Gastrocnemius medialis (tissue), 4 donors: ENCODE measurements at regions not wholly inside any gene's neighbourhood (a gene's known extent, or its start where the extent isn't known, plus 50 kb on each side); places are given as distances from the start of the nearest gene placed in this dataset.
A peak's percentile ranks its signal among the peaks of the same experiment; 100 is the strongest.

Source experiments
- ATAC-seq, 2 donors: fragments of 150-250 bp; one replicate each; pipeline ENCODE4 v1.9.1; 2016
- DNase-seq, 2 donors: peaks; one replicate each; pipeline ENCODE4 v3.0.0-alpha.2; 2019
- H3K27ac ChIP-seq, 4 donors: fragments of 200-600 bp; sonication (generic); 1 replicate in 1 of 4; 2 replicates in 3 of 4; pipeline ENCODE4 v1.5.1; 2016 to 2018; ENCODE audit warnings: mild to moderate bottlenecking in 2 of 4, moderate library complexity in 1 of 4
- H3K27me3 ChIP-seq, 3 donors: fragments of 200-600 bp; sonication (generic) in 2 of 3; 1 replicate in 1 of 3; 2 replicates in 2 of 3; pipeline versions ENCODE4 v1.5.1 to v1.6.0; 2016 to 2019; ENCODE audit warnings: mild to moderate bottlenecking in 1 of 3, moderate library complexity in 1 of 3
- H3K36me3 ChIP-seq, 2 donors: fragments of 200-600 bp; sonication (generic) in 1 of 2; one replicate each; pipeline ENCODE4 v1.5.1; 2017 to 2018
- H3K4me1 ChIP-seq, 2 donors: fragments of 200-600 bp; sonication (generic) in 1 of 2; one replicate each; pipeline ENCODE4 v1.5.1; 2016 to 2017; ENCODE audit warnings: mild to moderate bottlenecking in 2 of 2
- H3K4me3 ChIP-seq, 4 donors: fragments of 200-600 bp; sonication (generic) in 3 of 4; 1 replicate in 1 of 4; 2 replicates in 3 of 4; pipeline ENCODE4 v1.5.1; 2016 to 2019; ENCODE audit warnings: mild to moderate bottlenecking in 2 of 4
- H3K9me3 ChIP-seq, 3 donors: fragments of 200-600 bp; sonication (generic) in 2 of 3; 1 replicate in 1 of 3; 2 replicates in 2 of 3; pipeline ENCODE4 v1.5.1; 2016 to 2019
- POLR2A ChIP-seq, 2 donors: fragments of 450-650 bp; IDR thresholded peaks; one replicate each; pipeline ENCODE4 v1.6.1; 2017; ENCODE audit warnings: antibody characterized with exemption in 2 of 2, mild to moderate bottlenecking in 2 of 2, moderate library complexity in 2 of 2
- in situ Hi-C, 4 donors: fragments of 200-750 bp; cut with MboI; loops; one replicate each; pipeline versions ENCODE4 v1.15.0 to v1.8.0; 2017; ENCODE audit warnings: low sequenced_read_pairs in 4 of 4
- intact Hi-C: fragments of 100-400 bp; cut with DNase I; formaldehyde crosslinking; loops from one replicate; pipeline ENCODE4 v1.15.1; 2023; ENCODE audit warnings: low total_unique reads
- TF ChIP-seq, protein P1 (sequence below), 5 experiments: fragments of 450-650 bp in 3 of 5; fragments of 200-600 bp in 2 of 5; sonication (generic) in 2 of 5; IDR thresholded peaks in 4 of 5; conservative IDR thresholded peaks in 1 of 5; 1 replicate in 4 of 5; 2 replicates in 1 of 5; pipeline ENCODE4 v1.5.1; 2016 to 2019; ENCODE audit warnings: antibody characterized with exemption in 5 of 5, mild to moderate bottlenecking in 3 of 5, moderate library complexity in 3 of 5

- Histone ChIP-seq H3K27me3 (no peaks in the 10 kb centered on the region), H3K4me1 (no peaks in the 10 kb centered on the region), H3K36me3 (no peaks in the 10 kb centered on the region), H3K9me3 (no peaks in the 10 kb centered on the region), H3K4me3 (no peak overlapping the region), H3K27ac (peak overlapping the region in 1 of 4 donors; percentile 7)
- peak; percentile 21 to 41 for DNase-seq
- in situ Hi-C loops = no loop called here
- TF ChIP-seq, protein P1, sequence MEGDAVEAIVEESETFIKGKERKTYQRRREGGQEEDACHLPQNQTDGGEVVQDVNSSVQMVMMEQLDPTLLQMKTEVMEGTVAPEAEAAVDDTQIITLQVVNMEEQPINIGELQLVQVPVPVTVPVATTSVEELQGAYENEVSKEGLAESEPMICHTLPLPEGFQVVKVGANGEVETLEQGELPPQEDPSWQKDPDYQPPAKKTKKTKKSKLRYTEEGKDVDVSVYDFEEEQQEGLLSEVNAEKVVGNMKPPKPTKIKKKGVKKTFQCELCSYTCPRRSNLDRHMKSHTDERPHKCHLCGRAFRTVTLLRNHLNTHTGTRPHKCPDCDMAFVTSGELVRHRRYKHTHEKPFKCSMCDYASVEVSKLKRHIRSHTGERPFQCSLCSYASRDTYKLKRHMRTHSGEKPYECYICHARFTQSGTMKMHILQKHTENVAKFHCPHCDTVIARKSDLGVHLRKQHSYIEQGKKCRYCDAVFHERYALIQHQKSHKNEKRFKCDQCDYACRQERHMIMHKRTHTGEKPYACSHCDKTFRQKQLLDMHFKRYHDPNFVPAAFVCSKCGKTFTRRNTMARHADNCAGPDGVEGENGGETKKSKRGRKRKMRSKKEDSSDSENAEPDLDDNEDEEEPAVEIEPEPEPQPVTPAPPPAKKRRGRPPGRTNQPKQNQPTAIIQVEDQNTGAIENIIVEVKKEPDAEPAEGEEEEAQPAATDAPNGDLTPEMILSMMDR (IDR thresholded peaks at IDR 0.05 in 4 of 5, conservative IDR thresholded peaks at IDR 0.05 in 1 of 5) = no peak
- TF ChIP-seq POLR2A (IDR thresholded peaks at IDR 0.05) = no peak
- intact Hi-C loops = no loop called here
- ATAC-seq = peak; percentile 89
Observed at GRCh38 chr3:30161375-30161774, 445.0 kb upstream of the TGFBR2 start.

DNA sequence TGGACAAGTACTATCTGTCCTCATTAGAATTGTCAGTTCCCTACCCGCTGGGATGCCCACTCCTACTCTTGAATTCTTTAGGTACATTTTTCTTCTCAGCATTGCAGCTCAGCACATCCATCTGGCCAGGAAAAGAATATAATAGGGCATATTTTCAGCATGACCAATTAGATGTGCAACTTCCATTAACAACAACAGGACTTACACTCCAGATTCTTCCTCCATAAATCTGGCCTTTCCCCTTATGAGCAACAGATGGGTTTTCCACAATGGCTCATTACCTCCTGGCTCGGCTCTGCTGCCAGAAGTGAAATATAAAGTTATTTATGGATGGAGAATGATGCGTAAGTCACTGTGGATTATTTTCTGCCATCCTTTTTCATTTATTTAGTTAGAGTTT, 443.8 kb upstream of the TGFBR2 start:
- H3K36me3 ChIP-seq = no peaks in the 10 kb centered on the region
- DNase-seq = no peak
- no peak overlapping the region for H3K4me3 ChIP-seq
- H3K27ac ChIP-seq = no peak overlapping the region
- in situ Hi-C loops (no loop called here), intact Hi-C loops (no loop called here)
- ATAC-seq = no peak
- H3K4me1 ChIP-seq = peaks cover 0 to 4% of the 10 kb centered on the region in 2 donors
- H3K27me3 ChIP-seq = no peaks in the 10 kb centered on the region
- TF ChIP-seq, protein P1 (IDR thresholded peaks at IDR 0.05 in 4 of 5, conservative IDR thresholded peaks at IDR 0.05 in 1 of 5) = no peak
- no peak for TF ChIP-seq POLR2A (IDR thresholded peaks at IDR 0.05)
- H3K9me3 ChIP-seq = no peaks in the 10 kb centered on the region

DNA sequence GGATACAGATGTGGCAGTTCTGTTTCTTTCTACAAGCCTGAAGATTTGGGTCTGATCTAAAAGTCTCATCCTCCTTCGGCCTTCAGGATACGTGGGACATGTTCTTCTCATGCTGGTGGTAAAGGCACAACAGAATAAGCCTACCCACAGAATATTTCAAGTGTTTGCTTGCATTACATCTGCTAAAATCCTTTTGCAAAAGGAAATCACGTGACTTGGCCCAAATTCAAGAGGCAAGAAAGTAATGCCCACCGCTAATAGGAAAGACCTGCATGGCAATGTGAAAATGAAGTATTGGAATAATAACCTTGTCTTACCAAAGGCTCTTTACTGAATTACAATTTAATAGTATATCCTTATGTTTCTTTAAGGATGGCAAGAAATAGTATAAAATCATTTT, 439.9 kb upstream of the TGFBR2 start:
- no peaks in the 10 kb centered on the region for H3K36me3 ChIP-seq
- H3K9me3 ChIP-seq = no peaks in the 10 kb centered on the region
- ATAC-seq (no peak), DNase-seq (no peak)
- peaks cover 0 to 4% of the 10 kb centered on the region in 2 donors for H3K4me1 ChIP-seq
- intact Hi-C loops = no loop called here
- in situ Hi-C loops = no loop called here
- TF ChIP-seq, protein P1 (IDR thresholded peaks at IDR 0.05 in 4 of 5, conservative IDR thresholded peaks at IDR 0.05 in 1 of 5) = no peak
- H3K27me3 ChIP-seq = no peaks in the 10 kb centered on the region
- no peak overlapping the region for H3K27ac ChIP-seq
- no peak overlapping the region for H3K4me3 ChIP-seq

- Histone ChIP-seq H3K36me3 (no peaks in the 10 kb centered on the region), H3K27ac (no peak overlapping the region), H3K9me3 (no peaks in the 10 kb centered on the region), H3K4me1 (peaks cover 0 to 4% of the 10 kb centered on the region in 2 donors), H3K4me3 (no peak overlapping the region), H3K27me3 (no peaks in the 10 kb centered on the region)
- intact Hi-C loops (no loop called here), in situ Hi-C loops (no loop called here)
- TF ChIP-seq POLR2A (IDR thresholded peaks at IDR 0.05) = no peak
- TF ChIP-seq, protein P1 (IDR thresholded peaks at IDR 0.05 in 4 of 5, conservative IDR thresholded peaks at IDR 0.05 in 1 of 5) = no peak
- ATAC-seq = peak in 1 of 2 donors; percentile 33
- no peak for DNase-seq
Observed at GRCh38 chr3:30167541-30168011, 438.8 kb upstream of the TGFBR2 start.

DNA sequence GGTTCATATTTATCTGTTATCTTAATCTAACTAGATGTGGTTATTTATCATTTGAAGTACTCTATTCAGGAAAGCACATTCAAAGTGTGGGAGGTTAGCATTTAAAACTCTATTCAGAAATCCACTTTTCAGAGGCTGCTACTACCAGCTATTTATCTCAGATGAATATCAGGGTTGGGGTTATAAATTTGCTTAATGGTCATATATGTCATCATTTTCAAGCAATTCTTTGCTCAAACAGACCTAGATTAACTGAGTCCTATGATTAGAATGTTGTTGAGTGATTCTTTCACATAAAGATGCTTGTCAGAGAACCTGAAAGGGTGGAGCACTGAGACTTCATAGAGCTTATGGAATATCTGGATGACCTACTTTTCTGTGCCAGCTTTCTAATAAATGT, 436.9 kb upstream of the TGFBR2 start:
- Histone ChIP-seq H3K27ac (no peak overlapping the region), H3K36me3 (no peaks in the 10 kb centered on the region), H3K4me3 (no peak overlapping the region), H3K9me3 (no peaks in the 10 kb centered on the region), H3K4me1 (peaks cover 0 to 4% of the 10 kb centered on the region in 2 donors), H3K27me3 (no peaks in the 10 kb centered on the region)
- DNase-seq (no peak), ATAC-seq (no peak)
- in situ Hi-C loops = no loop called here
- TF ChIP-seq, protein P1 (IDR thresholded peaks at IDR 0.05 in 4 of 5, conservative IDR thresholded peaks at IDR 0.05 in 1 of 5) = no peak
- no peak for TF ChIP-seq POLR2A (IDR thresholded peaks at IDR 0.05)
- intact Hi-C loops = no loop called here
